Sciatic nerve (tissue), 2 donors: ENCODE measurements at regions not wholly inside any gene's neighbourhood (a gene's known extent, or its start where the extent isn't known, plus 50 kb on each side); places are given as distances from the start of the nearest gene placed in this dataset.
A peak's percentile ranks its signal among the peaks of the same experiment; 100 is the strongest.
"Not testable (repeated sequence)": the region's sequence is repeated elsewhere in the genome, so short reads cannot be mapped to it uniquely, and the experiment has no call there.

Experiments
- ATAC-seq: fragments of 200-7000 bp; cut with Tn5 transposase; one replicate; pipeline ENCODE4 v1.9.1; 2020; ENCODE audit warnings: mild to moderate bottlenecking, moderate library complexity
- DNase-seq: peaks from one replicate; pipeline ENCODE4 v3.0.0-alpha.2; 2020; ENCODE audit warnings: low spot score
- intact Hi-C: fragments of 100-400 bp; cut with DNase I; formaldehyde crosslinking; loops from one replicate; pipeline ENCODE4 v1.14.2; 2022
- donor health status: DM: no; HTN: no; CAD: no.
- donor health status: DM: no; HTN: no; CAD: no.

DNA sequence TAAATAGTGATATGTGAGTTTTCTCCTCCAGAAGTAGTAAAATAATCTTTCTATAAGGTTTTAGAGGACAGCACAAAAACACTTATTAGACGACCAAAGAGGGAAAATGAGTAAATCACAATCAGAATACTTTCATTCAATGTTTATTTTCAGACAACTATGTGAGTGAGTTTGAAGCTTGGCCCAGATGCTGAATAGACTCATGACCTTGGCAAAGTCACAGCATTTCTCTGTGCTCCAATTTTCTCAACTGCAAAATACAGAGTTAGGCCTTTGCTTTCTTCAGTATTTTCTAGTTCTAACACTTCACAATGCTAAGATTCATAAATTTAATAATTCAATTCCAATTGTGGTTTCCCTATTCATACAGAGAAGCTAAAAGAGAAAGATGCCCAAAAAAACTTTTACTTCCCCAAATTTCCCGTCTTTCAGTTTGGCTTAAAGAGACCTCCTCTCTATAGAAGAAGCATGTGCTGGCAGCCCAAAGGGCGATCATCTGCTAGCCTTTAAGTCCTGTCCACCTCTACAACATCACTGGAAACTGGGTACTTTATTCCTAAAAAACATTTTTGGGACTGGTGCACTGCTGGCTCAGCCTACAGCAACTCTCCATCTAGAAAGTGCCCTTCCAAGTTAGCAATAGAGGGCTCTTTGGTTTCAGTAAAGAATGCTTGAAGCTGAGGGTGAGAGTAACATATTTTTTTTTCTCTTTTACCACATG, 116.8 kb upstream of the GORAB start:
- DNase-seq (no peak), ATAC-seq (peak; percentile 68)
- intact Hi-C loops: no loop called here

GRCh38 chr1:170415710-170416372, 116.1 kb upstream of the GORAB start:
- intact Hi-C loops: no loop called here
- no peak for DNase-seq
- peak; percentile 37 for ATAC-seq

- intact Hi-C loops: no loop called here
- DNase-seq: no peak
- no peak for ATAC-seq
Measured at GRCh38 chr1:170424346-170424745, 107.6 kb upstream of the GORAB start.

GRCh38 chr1:170426596-170426995, 105.4 kb upstream of the GORAB start:
- DNase-seq (no peak), ATAC-seq (no peak)
- intact Hi-C loops: no loop called here

GRCh38 chr1:170427002-170427401, 105.0 kb upstream of the GORAB start:
- intact Hi-C loops, ATAC-seq, DNase-seq: not testable (repeated sequence)

DNA sequence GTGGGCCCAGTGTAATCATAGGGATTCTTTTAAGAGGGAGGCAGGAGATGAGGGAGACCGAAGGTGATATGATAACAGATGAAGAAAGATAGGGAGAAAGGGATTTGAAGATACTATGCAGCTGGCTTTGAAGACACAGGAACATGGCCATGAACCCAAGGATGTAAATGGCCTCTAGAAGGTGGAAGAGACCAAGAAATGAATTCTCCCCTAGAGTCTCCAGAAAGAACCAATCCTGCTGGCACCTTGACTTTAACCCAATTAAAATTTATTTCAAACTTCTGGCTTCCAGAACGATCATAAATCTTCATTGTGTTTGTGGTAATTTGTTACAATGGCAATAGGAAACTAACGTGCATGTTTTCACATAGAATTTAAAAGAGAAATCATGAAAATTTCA, 95.0 kb upstream of the GORAB start:
- DNase-seq: no peak
- intact Hi-C loops: no loop called here
- ATAC-seq: no peak

- DNase-seq (no peak), ATAC-seq (no peak)
- intact Hi-C loops: no loop called here
Measured at GRCh38 chr1:170445096-170445495, 86.9 kb upstream of the GORAB start.

DNA sequence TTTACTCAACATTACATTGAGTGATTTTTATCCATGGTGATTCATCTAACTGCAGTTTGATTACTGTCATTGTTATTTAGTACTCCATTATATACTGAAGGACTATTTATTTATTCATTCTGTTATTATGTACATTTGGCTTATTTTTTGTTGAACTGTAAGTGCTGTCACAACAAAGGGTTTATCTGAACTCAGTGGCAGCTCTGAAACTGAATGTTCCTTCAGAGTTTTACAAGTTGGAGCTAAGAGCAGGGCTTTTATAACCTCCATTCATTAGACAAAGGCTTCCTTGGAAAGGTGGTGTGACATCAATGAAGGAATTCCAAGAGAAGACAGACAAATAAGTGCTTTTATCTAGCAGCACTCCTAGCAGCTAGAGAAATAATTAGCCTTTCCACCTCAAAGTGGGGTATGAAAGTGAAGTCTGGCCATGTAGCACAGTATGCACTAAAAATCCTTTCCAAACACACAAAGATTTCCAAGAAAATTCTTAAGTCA, 83.3 kb upstream of the GORAB start:
- no peak for DNase-seq
- ATAC-seq: no peak
- intact Hi-C loops: no loop called here

GRCh38 chr1:170457325-170458050, 74.5 kb upstream of the GORAB start:
- DNase-seq, ATAC-seq, intact Hi-C loops: not testable (repeated sequence)

DNA sequence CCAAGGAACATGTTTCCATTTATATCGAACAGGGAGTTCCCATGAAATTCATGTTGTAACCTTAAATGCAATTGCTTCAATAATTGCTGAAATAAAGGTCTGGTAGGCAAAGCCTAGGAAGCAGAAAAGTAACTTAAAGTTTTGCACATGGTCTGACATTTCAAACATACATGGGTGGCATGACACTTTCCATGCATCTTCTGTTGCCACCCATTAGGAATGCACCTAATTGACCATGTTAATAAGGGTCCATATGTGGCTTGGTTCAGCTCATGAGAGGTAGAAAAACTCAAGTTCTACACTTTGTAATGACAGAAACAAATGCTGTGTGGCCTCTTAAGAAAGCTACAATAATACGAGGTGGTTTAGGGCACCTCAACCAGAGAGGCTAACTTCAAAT, 72.0 kb upstream of the GORAB start:
- DNase-seq (no peak), ATAC-seq (no peak)
- intact Hi-C loops: no loop called here

- intact Hi-C loops: no loop called here
- peak; percentile 8 for ATAC-seq
- DNase-seq: no peak
Measured at GRCh38 chr1:170460414-170461155, 71.4 kb upstream of the GORAB start.

- intact Hi-C loops: no loop called here
- ATAC-seq (peak; percentile 79), DNase-seq (no peak)
Measured at GRCh38 chr1:170461291-170461747, 70.6 kb upstream of the GORAB start.

DNA sequence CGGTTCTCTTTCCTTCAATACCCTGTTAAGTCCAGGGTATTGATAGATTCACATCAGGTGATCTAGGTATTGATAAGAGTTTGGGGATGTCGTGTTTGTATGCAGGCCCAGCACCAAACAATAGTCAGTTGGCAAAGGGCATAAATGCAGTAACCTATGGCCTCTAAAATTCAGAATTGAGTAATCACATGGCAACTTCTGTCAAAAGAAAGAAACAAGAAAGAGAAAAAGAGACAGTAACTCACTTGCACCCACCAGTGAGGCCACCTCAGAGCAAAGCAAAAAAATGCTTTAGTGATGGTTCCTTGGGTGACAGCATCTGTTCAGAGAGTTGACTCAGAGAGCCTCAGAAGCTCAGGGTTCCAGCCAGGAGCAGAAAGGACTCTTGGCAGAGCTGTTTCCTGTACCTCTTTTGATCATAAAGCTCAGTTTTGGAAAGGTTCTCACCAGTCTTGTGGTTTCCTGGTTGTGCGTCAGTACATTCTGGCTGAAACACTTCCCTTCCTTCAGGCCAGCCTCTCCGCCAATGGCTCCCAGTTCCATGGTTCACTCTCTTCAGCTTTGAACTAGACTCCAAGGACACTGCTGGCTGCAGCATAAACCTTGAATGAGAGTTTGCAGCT, 70.1 kb upstream of the GORAB start:
- ATAC-seq (peak; percentile 80), DNase-seq (no peak)
- intact Hi-C loops: no loop called here

DNA sequence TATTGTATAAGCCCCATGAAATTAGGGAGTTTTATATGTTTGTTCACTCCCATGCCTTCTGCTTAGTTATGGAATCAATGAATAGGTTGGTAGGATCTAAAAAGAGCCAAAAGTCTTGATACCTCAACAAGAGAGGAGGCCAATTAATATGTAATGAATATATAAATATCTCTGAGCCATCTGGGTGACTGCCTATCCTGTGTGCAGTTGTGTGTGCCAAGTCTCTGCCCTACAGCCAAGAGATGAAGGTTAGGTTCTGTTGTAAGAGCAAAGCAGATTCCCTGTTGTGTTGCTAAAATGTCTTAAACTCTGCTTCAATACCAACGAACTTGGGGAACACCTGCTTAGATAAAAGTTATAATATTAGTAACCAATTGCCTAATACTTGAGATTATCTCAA, 61.8 kb upstream of the GORAB start:
- DNase-seq (no peak), ATAC-seq (no peak)
- intact Hi-C loops: no loop called here

DNA sequence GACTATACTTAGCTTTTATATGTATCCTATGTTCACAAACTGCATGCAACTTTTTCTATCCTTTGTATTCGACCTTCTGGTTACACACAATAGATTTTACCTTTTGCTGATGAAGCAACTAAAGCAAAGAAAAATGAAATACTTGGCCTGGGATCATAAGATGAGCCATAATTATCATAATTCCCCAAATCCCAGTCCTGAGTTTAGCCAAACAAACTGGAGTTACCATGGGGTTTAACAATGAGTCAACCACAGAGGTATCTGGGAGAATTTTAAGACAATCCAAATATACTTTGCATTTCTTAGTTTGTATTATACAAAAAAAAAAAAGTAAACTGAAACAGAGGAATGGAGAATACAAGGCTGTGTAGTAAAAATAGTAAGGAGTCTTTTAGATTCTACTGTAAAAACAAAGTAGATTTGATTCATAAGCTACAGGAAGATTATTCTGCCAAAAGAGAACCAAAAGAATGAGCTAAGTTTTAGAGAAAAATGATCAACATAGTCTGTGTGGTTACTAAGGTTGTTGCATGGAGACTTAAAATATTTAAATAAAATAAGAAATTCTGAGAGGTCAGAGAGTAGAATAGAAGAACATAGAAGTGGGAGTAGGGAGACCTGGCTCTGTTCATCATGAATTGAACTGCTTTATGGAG, 60.4 kb upstream of the GORAB start:
- no peak for DNase-seq
- no peak for ATAC-seq
- intact Hi-C loops: no loop called here

DNA sequence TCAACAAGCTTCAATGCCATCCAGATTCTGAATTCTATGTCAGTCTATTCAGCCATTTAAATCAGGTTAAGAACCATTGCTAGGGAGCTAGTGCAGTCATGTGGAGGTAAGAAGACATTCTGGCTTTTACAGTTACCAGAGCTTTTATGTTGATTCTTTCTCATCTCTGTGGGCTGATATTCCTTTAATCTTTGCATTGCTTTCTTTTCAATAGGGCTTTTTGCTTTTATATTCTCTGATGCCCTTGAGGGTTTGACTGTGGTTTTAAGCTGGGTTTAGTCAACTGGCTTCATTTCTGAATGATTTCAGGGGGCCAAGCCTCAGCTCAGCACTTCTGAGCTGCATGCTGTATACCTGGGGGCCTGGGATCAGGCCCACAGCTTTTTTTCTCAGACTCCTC, 51.0 kb upstream of the GORAB start:
- no peak for DNase-seq
- no peak for ATAC-seq
- intact Hi-C loops: loop anchor here (5.0 kb wide), 1 partner anchor 554 kb away; no protein-coding TSS in a partner anchor
